HEK293 (cell line): ENCODE measurements at regions not wholly inside any gene's neighbourhood (a gene's known extent, or its start where the extent isn't known, plus 50 kb on each side); places are given as distances from the start of the nearest gene placed in this dataset.

Experiments used
- CTCF ChIA-PET: fragments of 350-600 bp; formaldehyde crosslinking; extraction: SDS; loops from one replicate; lab custom pipeline; 2021; ENCODE audit warnings: antibody characterized with exemption; lab: Yijun Ruan, JAX
- POLR2A ChIA-PET: fragments of 300-600 bp; formaldehyde crosslinking; extraction: SDS; loops from one replicate; lab custom pipeline; 2020; ENCODE audit warnings: antibody characterized with exemption, inconsistent platforms; lab: Yijun Ruan, JAX
- H3K27ac ChIP-seq: fragments of 200-500 bp; sonication (Bioruptor generic); 2 replicates; pipeline ENCODE4 v1.5.1; 2014; ENCODE audit warnings: low read depth, low read length, control low read depth, inconsistent platforms; ENCODE audit errors: extremely low read depth
- H3K36me3 ChIP-seq, 2 experiments: fragments of 200-500 bp in 1 of 2; sonication (Bioruptor generic) in 1 of 2; 1 replicate in 1 of 2; 2 replicates in 1 of 2; pipeline ENCODE4 v1.5.1; 2014 to 2017; ENCODE audit warnings: inconsistent platforms in 2 of 2, low read length in 2 of 2; ENCODE audit not compliant: control insufficient read depth in 2 of 2, insufficient read depth in 1 of 2
- H3K4me1 ChIP-seq: fragments of 200-500 bp; sonication (Bioruptor generic); 2 replicates; pipeline ENCODE4 v1.5.1; 2014; ENCODE audit warnings: mild to moderate bottlenecking, low read length, inconsistent platforms; ENCODE audit not compliant: control insufficient read depth, insufficient read depth
- H3K4me3 ChIP-seq: 2 replicates; pipeline ENCODE4 v1.5.1; 2011; ENCODE audit warnings: low read depth, mild to moderate bottlenecking, control low read depth, low read length, moderate library complexity
- H3K9me3 ChIP-seq: fragments of 200-500 bp; sonication (Bioruptor generic); 2 replicates; pipeline ENCODE4 v1.5.1; 2014; ENCODE audit warnings: low read depth, low read length, inconsistent platforms; ENCODE audit not compliant: control insufficient read depth, insufficient read depth
- BCL11A ChIP-seq: fragments of 450-650 bp; formaldehyde crosslinking; IDR thresholded peaks from 2 replicates; pipeline ENCODE4 v1.5.1; 2016; ENCODE audit warnings: low read depth, missing biosample characterization, missing genetic modification characterization
- ELK4 ChIP-seq: IDR thresholded peaks from 2 replicates; pipeline ENCODE4 v1.6.1; 2011; ENCODE audit warnings: mild to moderate bottlenecking, low read depth, low read length, borderline replicate concordance
- GFI1B ChIP-seq: fragments of 450-650 bp; formaldehyde crosslinking; IDR thresholded peaks from 2 replicates; pipeline ENCODE4 v1.5.1; 2016; ENCODE audit warnings: missing biosample characterization, missing genetic modification characterization
- IKZF3 ChIP-seq: fragments of 450-650 bp; IDR thresholded peaks from 2 replicates; pipeline ENCODE4 v1.5.0; 2018; ENCODE audit warnings: missing biosample characterization, mild to moderate bottlenecking, missing genetic modification characterization, moderate library complexity
- KLF10 ChIP-seq: fragments of 450-650 bp; IDR thresholded peaks from 2 replicates; pipeline ENCODE4 v1.5.1; 2018; ENCODE audit warnings: missing biosample characterization, mild to moderate bottlenecking, missing genetic modification characterization
- PRDM1 ChIP-seq: fragments of 450-650 bp; formaldehyde crosslinking; IDR thresholded peaks from 2 replicates; pipeline ENCODE4; 2016; ENCODE audit warnings: missing biosample characterization, missing genetic modification characterization
- RBAK ChIP-seq: fragments of 450-650 bp; formaldehyde crosslinking; IDR thresholded peaks from 2 replicates; pipeline ENCODE4 v1.5.1; 2016; ENCODE audit warnings: missing biosample characterization, missing genetic modification characterization
- SP2 ChIP-seq: fragments of 450-650 bp; formaldehyde crosslinking; IDR thresholded peaks from 2 replicates; pipeline ENCODE4 v1.5.1; 2016; ENCODE audit warnings: missing biosample characterization, missing genetic modification characterization
- ZBTB6 ChIP-seq: fragments of 450-650 bp; formaldehyde crosslinking; IDR thresholded peaks from 2 replicates; pipeline ENCODE4 v1.5.1; 2017; ENCODE audit warnings: missing biosample characterization, missing genetic modification characterization
- ZFHX2 ChIP-seq: fragments of 450-650 bp; formaldehyde crosslinking; conservative IDR thresholded peaks from 2 replicates; pipeline ENCODE4 v1.5.1; 2016; ENCODE audit warnings: missing biosample characterization, missing genetic modification characterization
- ZNF10 ChIP-seq: fragments of 450-650 bp; formaldehyde crosslinking; IDR thresholded peaks from 2 replicates; pipeline ENCODE4 v1.5.1; 2017; ENCODE audit warnings: missing biosample characterization, missing genetic modification characterization
- ZNF132 ChIP-seq: fragments of 450-650 bp; formaldehyde crosslinking; IDR thresholded peaks from 2 replicates; pipeline ENCODE4 v1.5.1; 2017; ENCODE audit warnings: missing biosample characterization, missing genetic modification characterization, borderline replicate concordance
- ZNF214 ChIP-seq: fragments of 450-650 bp; formaldehyde crosslinking; IDR thresholded peaks from 2 replicates; pipeline ENCODE4 v1.5.1; 2017; ENCODE audit warnings: missing biosample characterization, mild to moderate bottlenecking, missing genetic modification characterization, borderline replicate concordance
- ZNF223 ChIP-seq: fragments of 450-650 bp; formaldehyde crosslinking; IDR thresholded peaks from 2 replicates; pipeline ENCODE4 v1.5.1; 2016; ENCODE audit warnings: missing biosample characterization, missing genetic modification characterization
- ZNF324 ChIP-seq: fragments of 450-650 bp; formaldehyde crosslinking; IDR thresholded peaks from 2 replicates; pipeline ENCODE4 v1.5.1; 2016; ENCODE audit warnings: missing biosample characterization, missing genetic modification characterization
- ZNF335 ChIP-seq: fragments of 450-650 bp; formaldehyde crosslinking; conservative IDR thresholded peaks from 2 replicates; pipeline ENCODE4 v1.5.1; 2016; ENCODE audit warnings: missing biosample characterization, missing genetic modification characterization
- ZNF394 ChIP-seq: fragments of 450-650 bp; formaldehyde crosslinking; IDR thresholded peaks from 2 replicates; pipeline ENCODE4 v1.5.1; 2016; ENCODE audit warnings: missing biosample characterization, missing genetic modification characterization, mild to moderate bottlenecking, moderate library complexity, borderline replicate concordance
- ZNF521 ChIP-seq: fragments of 450-650 bp; formaldehyde crosslinking; IDR thresholded peaks from 2 replicates; pipeline ENCODE4 v1.5.1; 2017; ENCODE audit warnings: missing biosample characterization, mild to moderate bottlenecking, missing genetic modification characterization
- ZNF621 ChIP-seq: fragments of 450-650 bp; formaldehyde crosslinking; IDR thresholded peaks from 2 replicates; pipeline ENCODE4 v1.5.1; 2017; ENCODE audit warnings: missing biosample characterization, missing genetic modification characterization
- ZNF639 ChIP-seq: fragments of 450-650 bp; formaldehyde crosslinking; IDR thresholded peaks from 2 replicates; pipeline ENCODE4 v1.5.1; 2016; ENCODE audit warnings: missing biosample characterization, missing genetic modification characterization
- ZNF660 ChIP-seq: fragments of 450-650 bp; IDR thresholded peaks from 2 replicates; pipeline ENCODE4 v1.5.1; 2018; ENCODE audit warnings: missing biosample characterization, mild to moderate bottlenecking, missing genetic modification characterization
- ZNF704 ChIP-seq: fragments of 450-650 bp; formaldehyde crosslinking; IDR thresholded peaks from 2 replicates; pipeline ENCODE4 v1.5.1; 2016; ENCODE audit warnings: missing biosample characterization, missing genetic modification characterization

- no peak for TF ChIP-seq GFI1B
- no peak for TF ChIP-seq ZNF223 (tag by site-specific recombination)
- TF ChIP-seq ZNF394 (tag by site-specific recombination): no peak
- no peak for TF ChIP-seq ZNF704
- TF ChIP-seq ZNF639 (tag by site-specific recombination): no peak
- TF ChIP-seq ZNF521 (tag by site-specific recombination): no peak
- TF ChIP-seq PRDM1 (tag by site-specific recombination): no peak
- TF ChIP-seq ZNF132 (tag by site-specific recombination): no peak
- no peak for TF ChIP-seq RBAK (tag by site-specific recombination)
- TF ChIP-seq ZNF335: no peak
- no peak for TF ChIP-seq ZNF214 (tag by site-specific recombination)
- no peak for TF ChIP-seq ZFHX2 (tag by site-specific recombination)
- no peak for TF ChIP-seq BCL11A
- no peak for TF ChIP-seq ZNF324 (tag by site-specific recombination)
- TF ChIP-seq ZBTB6: no peak
- TF ChIP-seq SP2 (tag by site-specific recombination): no peak
- no peak for TF ChIP-seq ZNF660 (tag by site-specific recombination)
- Histone ChIP-seq H3K27ac (no peak overlapping the region), H3K4me1 (peaks cover 5% of the 10 kb centered on the region), H3K9me3 (no peaks in the 10 kb centered on the region), H3K4me3 (no peak overlapping the region), H3K36me3 (no peaks in the 10 kb centered on the region)
- ChIA-PET POLR2A (no interaction called here), CTCF (interaction anchor here (0.8 kb wide), 1 partner anchor 10 kb away, joined by 4 read pairs; no protein-coding TSS in a partner anchor)
These were observed 267.8 kb upstream of the ZNF608 start for GRCh38 chr5:125014202-125014601.

GRCh38 chr5:125017796-125018195 lies 271.4 kb upstream of the ZNF608 start:
- ChIA-PET POLR2A (no interaction called here), CTCF (no interaction called here)
- Histone ChIP-seq H3K27ac (no peak overlapping the region), H3K4me1 (peaks cover 1% of the 10 kb centered on the region; the same call in 1 of the 2 replicates), H3K9me3 (no peaks in the 10 kb centered on the region), H3K4me3 (no peak overlapping the region), H3K36me3 (no peaks in the 10 kb centered on the region)
- TF ChIP-seq KLF10 (tag by site-specific recombination): no peak
- TF ChIP-seq ZNF621 (tag by site-specific recombination): no peak
- TF ChIP-seq ZNF10: no peak
- TF ChIP-seq ELK4: no peak
- no peak for TF ChIP-seq IKZF3
